GM12865 (cell line): ENCODE measurements at regions not wholly inside any gene's neighbourhood (a gene's known extent, or its start where the extent isn't known, plus 50 kb on each side); places are given as distances from the start of the nearest gene placed in this dataset.

Experiments
- DNase-seq: peaks from one replicate; pipeline ENCODE4 v3.0.0; 2010; ENCODE audit warnings: low read depth
- H3K4me3 ChIP-seq: 2 replicates; pipeline ENCODE4 v1.5.1; 2011; ENCODE audit warnings: mild to moderate bottlenecking, low read depth, low read length, control low read depth
- TF ChIP-seq, protein P1 (sequence below): IDR thresholded peaks from 2 replicates; pipeline ENCODE4 v1.5.1; 2011; ENCODE audit warnings: low read length, control low read depth, low read depth, inconsistent platforms; ENCODE audit not compliant: insufficient read depth; ENCODE audit errors: missing control alignments

- no peak for DNase-seq
- no peak overlapping the region for H3K4me3 ChIP-seq
- TF ChIP-seq, protein P1, sequence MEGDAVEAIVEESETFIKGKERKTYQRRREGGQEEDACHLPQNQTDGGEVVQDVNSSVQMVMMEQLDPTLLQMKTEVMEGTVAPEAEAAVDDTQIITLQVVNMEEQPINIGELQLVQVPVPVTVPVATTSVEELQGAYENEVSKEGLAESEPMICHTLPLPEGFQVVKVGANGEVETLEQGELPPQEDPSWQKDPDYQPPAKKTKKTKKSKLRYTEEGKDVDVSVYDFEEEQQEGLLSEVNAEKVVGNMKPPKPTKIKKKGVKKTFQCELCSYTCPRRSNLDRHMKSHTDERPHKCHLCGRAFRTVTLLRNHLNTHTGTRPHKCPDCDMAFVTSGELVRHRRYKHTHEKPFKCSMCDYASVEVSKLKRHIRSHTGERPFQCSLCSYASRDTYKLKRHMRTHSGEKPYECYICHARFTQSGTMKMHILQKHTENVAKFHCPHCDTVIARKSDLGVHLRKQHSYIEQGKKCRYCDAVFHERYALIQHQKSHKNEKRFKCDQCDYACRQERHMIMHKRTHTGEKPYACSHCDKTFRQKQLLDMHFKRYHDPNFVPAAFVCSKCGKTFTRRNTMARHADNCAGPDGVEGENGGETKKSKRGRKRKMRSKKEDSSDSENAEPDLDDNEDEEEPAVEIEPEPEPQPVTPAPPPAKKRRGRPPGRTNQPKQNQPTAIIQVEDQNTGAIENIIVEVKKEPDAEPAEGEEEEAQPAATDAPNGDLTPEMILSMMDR = no peak
These were observed 314.9 kb downstream of the PRDM2 start for GRCh38 chr1:14014929-14015328.

DNA sequence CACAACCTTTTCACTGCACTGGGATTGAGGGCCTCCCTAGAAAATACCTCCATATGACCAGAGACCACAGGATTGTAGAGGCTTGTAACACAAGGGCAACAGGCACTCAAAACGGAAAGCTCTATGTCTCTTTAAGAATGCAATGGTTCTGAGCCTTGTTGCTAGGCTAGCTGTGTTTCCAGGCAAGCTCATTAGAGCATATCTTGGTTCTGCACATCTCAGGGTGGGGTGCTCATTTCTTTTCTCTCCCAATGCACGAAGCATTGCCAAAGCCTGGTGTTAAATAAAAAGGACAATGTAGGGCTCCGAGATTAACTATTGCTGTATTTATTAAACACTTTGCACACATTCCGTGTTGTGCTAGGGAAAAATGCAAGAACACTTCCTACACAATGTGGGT is 315.9 kb downstream of the PRDM2 start:
- no peak for DNase-seq
- TF ChIP-seq, protein P1 = no peak
- no peak overlapping the region for H3K4me3 ChIP-seq

DNA sequence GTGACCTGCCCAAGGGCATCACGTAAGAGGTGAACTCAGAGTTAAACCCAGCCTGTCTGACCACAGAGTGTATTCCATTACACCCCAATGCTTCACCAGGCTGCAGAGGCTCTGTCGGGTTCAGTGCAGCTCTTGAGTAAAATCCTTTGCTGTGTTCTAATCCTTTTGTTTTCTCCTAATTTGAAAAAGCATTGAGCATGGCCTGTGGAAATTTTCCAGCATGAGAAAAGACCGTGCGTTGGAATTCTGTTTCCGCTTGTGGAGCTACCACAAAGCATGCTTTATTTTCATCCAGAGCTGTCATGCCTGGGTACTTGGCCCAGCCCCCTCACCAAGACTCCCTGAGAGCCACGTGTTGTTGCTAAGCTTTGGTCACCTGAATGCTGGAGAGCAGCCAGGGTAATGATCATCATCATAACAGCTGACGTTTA is 317.6 kb downstream of the PRDM2 start:
- TF ChIP-seq, protein P1 = no peak
- H3K4me3 ChIP-seq = no peak overlapping the region
- no peak for DNase-seq

DNA sequence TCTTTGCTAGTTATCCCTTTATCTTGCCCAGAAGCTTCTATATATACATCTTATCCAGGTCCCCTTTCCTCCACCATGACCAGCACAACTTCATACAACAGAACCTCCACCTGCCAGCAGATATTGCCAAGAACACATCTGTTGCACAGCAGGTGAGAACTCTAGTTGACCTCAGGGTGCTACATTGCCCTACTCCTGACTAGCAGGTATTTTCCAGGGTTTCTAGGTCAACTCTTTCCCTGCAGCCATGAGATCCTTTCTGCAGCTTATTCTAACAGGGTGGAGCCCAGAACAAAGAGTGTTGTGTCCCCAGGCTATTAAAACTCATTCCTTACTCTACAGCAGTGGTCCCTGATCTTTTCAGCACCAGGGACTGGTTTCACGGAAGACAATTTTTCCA is 319.5 kb downstream of the PRDM2 start:
- no peak for DNase-seq
- no peak overlapping the region for H3K4me3 ChIP-seq
- TF ChIP-seq, protein P1 = no peak

- no peak overlapping the region for H3K4me3 ChIP-seq
- DNase-seq = no peak
- TF ChIP-seq, protein P1 = no peak
These were observed 320.0 kb downstream of the PRDM2 start for GRCh38 chr1:14020006-14020405.

DNA sequence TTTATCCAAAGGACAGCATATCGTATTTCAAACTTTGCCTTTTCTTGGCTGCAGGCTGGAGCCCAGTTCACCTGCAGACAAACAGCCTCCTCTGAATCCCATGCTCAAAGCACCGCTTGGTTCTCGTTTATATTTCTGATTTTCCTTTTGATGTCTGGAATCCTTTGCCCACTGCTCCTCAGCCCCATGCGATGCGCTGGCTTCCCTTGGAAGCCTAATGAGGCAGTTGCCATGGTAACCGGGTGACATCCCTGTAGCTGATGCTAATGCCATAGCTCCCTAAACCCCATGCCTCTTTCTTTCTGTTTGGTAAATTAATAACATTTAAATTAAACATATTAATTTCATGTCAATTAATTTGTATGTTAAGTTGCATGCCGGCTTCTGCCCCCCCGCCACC is 327.1 kb downstream of the PRDM2 start:
- TF ChIP-seq, protein P1 = no peak
- no peak for DNase-seq

GRCh38 chr1:14031461-14031860 is 331.5 kb downstream of the PRDM2 start:
- TF ChIP-seq, protein P1 = no peak
- DNase-seq = no peak
- H3K4me3 ChIP-seq = no peak overlapping the region

More for the DNA sequence above, 327.1 kb downstream of the PRDM2 start:
- no peak overlapping the region for H3K4me3 ChIP-seq
